Gastrocnemius medialis (tissue), 4 donors: ENCODE measurements at regions not wholly inside any gene's neighbourhood (a gene's known extent, or its start where the extent isn't known, plus 50 kb on each side); places are given as distances from the start of the nearest gene placed in this dataset.

Experiments used
- ATAC-seq, 2 donors: fragments of 150-250 bp; one replicate each; pipeline ENCODE4 v1.9.1; 2016
- DNase-seq, 2 donors: peaks; one replicate each; pipeline ENCODE4 v3.0.0-alpha.2; 2019
- H3K27ac ChIP-seq, 4 donors: fragments of 200-600 bp; sonication (generic); 1 replicate in 1 of 4; 2 replicates in 3 of 4; pipeline ENCODE4 v1.5.1; 2016 to 2018; ENCODE audit warnings: mild to moderate bottlenecking in 2 of 4, moderate library complexity in 1 of 4
- H3K27me3 ChIP-seq, 3 donors: fragments of 200-600 bp; sonication (generic) in 2 of 3; 1 replicate in 1 of 3; 2 replicates in 2 of 3; pipeline versions ENCODE4 v1.5.1 to v1.6.0; 2016 to 2019; ENCODE audit warnings: mild to moderate bottlenecking in 1 of 3, moderate library complexity in 1 of 3
- H3K36me3 ChIP-seq, 2 donors: fragments of 200-600 bp; sonication (generic) in 1 of 2; one replicate each; pipeline ENCODE4 v1.5.1; 2017 to 2018
- H3K4me1 ChIP-seq, 2 donors: fragments of 200-600 bp; sonication (generic) in 1 of 2; one replicate each; pipeline ENCODE4 v1.5.1; 2016 to 2017; ENCODE audit warnings: mild to moderate bottlenecking in 2 of 2
- H3K4me3 ChIP-seq, 4 donors: fragments of 200-600 bp; sonication (generic) in 3 of 4; 1 replicate in 1 of 4; 2 replicates in 3 of 4; pipeline ENCODE4 v1.5.1; 2016 to 2019; ENCODE audit warnings: mild to moderate bottlenecking in 2 of 4
- H3K9me3 ChIP-seq, 3 donors: fragments of 200-600 bp; sonication (generic) in 2 of 3; 1 replicate in 1 of 3; 2 replicates in 2 of 3; pipeline ENCODE4 v1.5.1; 2016 to 2019
- POLR2A ChIP-seq, 2 donors: fragments of 450-650 bp; IDR thresholded peaks; one replicate each; pipeline ENCODE4 v1.6.1; 2017; ENCODE audit warnings: antibody characterized with exemption in 2 of 2, mild to moderate bottlenecking in 2 of 2, moderate library complexity in 2 of 2
- in situ Hi-C, 4 donors: fragments of 200-750 bp; cut with MboI; loops; one replicate each; pipeline versions ENCODE4 v1.15.0 to v1.8.0; 2017; ENCODE audit warnings: low sequenced_read_pairs in 4 of 4
- intact Hi-C: fragments of 100-400 bp; cut with DNase I; formaldehyde crosslinking; loops from one replicate; pipeline ENCODE4 v1.15.1; 2023; ENCODE audit warnings: low total_unique reads
- TF ChIP-seq, protein P1 (sequence below), 5 experiments: fragments of 450-650 bp in 3 of 5; fragments of 200-600 bp in 2 of 5; sonication (generic) in 2 of 5; IDR thresholded peaks in 4 of 5; conservative IDR thresholded peaks in 1 of 5; 1 replicate in 4 of 5; 2 replicates in 1 of 5; pipeline ENCODE4 v1.5.1; 2016 to 2019; ENCODE audit warnings: antibody characterized with exemption in 5 of 5, mild to moderate bottlenecking in 3 of 5, moderate library complexity in 3 of 5

DNA sequence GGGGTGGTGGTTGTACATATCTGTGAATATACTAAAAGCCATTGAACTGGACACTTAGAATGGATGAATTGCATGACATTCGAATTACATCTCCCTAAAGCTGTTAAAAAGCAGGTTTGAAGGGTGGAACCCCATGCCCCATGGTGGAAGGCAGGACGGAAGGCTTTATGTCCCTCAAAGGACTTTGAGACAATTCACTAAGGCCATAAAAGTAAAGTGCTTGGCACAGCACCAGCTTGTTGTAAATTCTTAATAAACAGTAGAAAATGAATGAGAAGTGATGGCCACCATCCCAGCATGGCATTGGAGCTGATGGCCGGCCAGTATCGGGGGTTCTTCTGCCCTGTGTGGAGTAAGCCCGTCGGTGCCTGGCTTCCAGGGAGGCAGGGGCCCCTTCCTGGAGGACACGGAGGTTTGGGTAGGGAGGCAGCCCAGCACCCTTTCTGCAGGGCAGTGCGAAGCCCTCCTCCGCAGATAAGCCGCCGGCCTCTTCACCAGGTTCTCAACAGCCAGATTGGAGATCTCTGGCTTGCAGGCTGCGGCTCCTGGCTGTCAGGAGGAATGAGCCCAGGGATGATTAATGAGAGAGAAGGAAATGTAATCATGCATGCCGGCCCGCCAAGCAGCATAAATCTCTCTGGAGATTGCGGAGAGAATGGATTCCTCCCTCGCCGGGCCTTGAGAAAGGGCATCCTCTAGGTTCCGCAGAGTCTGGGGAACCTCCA, 346.9 kb downstream of the FOXL1 start:
- Histone ChIP-seq H3K9me3 (no peaks in the 10 kb centered on the region), H3K4me3 (no peak overlapping the region), H3K36me3 (no peaks in the 10 kb centered on the region), H3K27me3 (peaks cover 32 to 54% (median 39%) of the 10 kb centered on the region in 3 donors), H3K27ac (no peak overlapping the region), H3K4me1 (peaks cover 0 to 8% of the 10 kb centered on the region in 2 donors)
- in situ Hi-C loops = no loop called here
- intact Hi-C loops = no loop called here
- TF ChIP-seq, protein P1, sequence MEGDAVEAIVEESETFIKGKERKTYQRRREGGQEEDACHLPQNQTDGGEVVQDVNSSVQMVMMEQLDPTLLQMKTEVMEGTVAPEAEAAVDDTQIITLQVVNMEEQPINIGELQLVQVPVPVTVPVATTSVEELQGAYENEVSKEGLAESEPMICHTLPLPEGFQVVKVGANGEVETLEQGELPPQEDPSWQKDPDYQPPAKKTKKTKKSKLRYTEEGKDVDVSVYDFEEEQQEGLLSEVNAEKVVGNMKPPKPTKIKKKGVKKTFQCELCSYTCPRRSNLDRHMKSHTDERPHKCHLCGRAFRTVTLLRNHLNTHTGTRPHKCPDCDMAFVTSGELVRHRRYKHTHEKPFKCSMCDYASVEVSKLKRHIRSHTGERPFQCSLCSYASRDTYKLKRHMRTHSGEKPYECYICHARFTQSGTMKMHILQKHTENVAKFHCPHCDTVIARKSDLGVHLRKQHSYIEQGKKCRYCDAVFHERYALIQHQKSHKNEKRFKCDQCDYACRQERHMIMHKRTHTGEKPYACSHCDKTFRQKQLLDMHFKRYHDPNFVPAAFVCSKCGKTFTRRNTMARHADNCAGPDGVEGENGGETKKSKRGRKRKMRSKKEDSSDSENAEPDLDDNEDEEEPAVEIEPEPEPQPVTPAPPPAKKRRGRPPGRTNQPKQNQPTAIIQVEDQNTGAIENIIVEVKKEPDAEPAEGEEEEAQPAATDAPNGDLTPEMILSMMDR (IDR thresholded peaks at IDR 0.05 in 4 of 5, conservative IDR thresholded peaks at IDR 0.05 in 1 of 5) = no peak
- no peak for TF ChIP-seq POLR2A (IDR thresholded peaks at IDR 0.05)
- DNase-seq (no peak), ATAC-seq (peak in 1 of 2 donors; percentile 49)

DNA sequence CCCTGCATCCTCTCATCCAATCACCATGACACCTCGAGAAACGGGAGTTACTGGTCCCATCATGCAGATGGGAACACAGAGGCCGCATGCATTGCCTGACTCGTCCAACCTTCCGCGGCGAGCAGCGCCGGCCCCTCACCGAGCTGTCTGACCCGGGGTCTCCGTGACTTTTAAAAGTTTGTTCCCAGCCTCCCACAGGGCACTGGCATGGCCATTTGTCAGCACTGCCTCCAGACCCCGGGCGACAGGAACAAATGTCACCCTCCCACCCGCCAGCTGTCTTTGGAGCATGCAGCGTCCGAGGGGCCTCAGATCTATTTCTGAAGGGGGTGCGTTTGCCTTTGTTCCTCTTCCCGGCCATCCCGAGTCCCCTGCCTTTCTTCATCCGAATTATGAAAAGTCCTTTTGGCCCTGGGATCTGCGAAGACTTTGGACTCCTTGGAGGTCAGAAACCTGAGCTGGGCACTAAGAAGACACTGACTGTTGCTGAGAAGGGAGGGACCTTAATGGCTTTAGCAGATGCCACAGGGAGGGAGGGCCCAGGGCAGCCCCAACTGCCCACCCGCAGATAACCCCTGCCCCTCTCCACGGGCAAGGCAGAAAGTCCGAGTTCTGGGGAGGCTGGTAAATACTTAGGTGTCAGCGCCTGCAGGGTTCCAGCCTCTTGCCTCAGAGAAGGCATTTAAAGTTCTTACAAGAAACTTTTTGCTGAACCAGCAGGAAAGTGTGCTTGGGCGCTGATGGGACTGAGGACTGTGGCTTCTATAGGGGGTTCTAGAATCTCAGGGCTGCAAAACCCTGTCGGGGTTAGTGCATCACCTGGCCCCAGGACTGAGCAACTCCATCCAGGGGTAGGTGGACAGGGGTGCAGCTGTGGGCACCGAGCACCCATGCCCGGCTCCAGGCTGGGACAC, 348.1 kb downstream of the FOXL1 start:
- H3K36me3 ChIP-seq = no peaks in the 10 kb centered on the region

DNA sequence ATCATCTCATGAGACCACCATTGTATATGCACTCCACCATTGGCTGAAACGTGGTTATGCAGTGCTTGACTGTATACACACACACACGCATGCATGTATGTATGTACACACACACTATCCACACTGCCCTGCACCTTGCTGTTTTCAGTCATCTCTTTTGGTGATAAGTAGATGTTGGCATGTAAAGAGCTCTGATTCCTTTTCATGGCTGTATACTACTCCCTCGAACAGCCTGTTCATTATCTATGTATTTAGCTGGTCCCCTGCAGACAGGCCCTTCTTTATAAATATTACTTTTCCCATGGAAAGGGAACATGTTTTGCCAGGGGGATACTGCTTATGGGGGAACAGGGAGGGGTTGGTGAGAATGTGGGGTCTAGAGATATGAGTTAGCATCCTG, 349.4 kb downstream of the FOXL1 start:
- H3K4me1 ChIP-seq = peaks cover 6 to 8% of the 10 kb centered on the region in 2 donors
- TF ChIP-seq, protein P1 (IDR thresholded peaks at IDR 0.05 in 4 of 5, conservative IDR thresholded peaks at IDR 0.05 in 1 of 5) = no peak
- no peak for TF ChIP-seq POLR2A (IDR thresholded peaks at IDR 0.05)
- in situ Hi-C loops = no loop called here
- no peak overlapping the region for H3K4me3 ChIP-seq
- intact Hi-C loops = no loop called here
- ATAC-seq (no peak), DNase-seq (no peak)
- no peak overlapping the region for H3K27ac ChIP-seq
- H3K27me3 ChIP-seq = peaks cover 42 to 60% (median 57%) of the 10 kb centered on the region in 3 donors
- H3K36me3 ChIP-seq = no peaks in the 10 kb centered on the region
- no peaks in the 10 kb centered on the region for H3K9me3 ChIP-seq

More for the DNA sequence above, 348.1 kb downstream of the FOXL1 start:
- Histone ChIP-seq H3K27me3 (peaks cover 36 to 53% (median 48%) of the 10 kb centered on the region in 3 donors), H3K9me3 (no peaks in the 10 kb centered on the region), H3K4me1 (peaks cover 4 to 8% of the 10 kb centered on the region in 2 donors), H3K4me3 (no peak overlapping the region), H3K27ac (no peak overlapping the region)
- in situ Hi-C loops (no loop called here), intact Hi-C loops (no loop called here)
- DNase-seq (no peak), ATAC-seq (no peak)
- TF ChIP-seq, protein P1 (IDR thresholded peaks at IDR 0.05 in 4 of 5, conservative IDR thresholded peaks at IDR 0.05 in 1 of 5) = no peak
- no peak for TF ChIP-seq POLR2A (IDR thresholded peaks at IDR 0.05)

DNA sequence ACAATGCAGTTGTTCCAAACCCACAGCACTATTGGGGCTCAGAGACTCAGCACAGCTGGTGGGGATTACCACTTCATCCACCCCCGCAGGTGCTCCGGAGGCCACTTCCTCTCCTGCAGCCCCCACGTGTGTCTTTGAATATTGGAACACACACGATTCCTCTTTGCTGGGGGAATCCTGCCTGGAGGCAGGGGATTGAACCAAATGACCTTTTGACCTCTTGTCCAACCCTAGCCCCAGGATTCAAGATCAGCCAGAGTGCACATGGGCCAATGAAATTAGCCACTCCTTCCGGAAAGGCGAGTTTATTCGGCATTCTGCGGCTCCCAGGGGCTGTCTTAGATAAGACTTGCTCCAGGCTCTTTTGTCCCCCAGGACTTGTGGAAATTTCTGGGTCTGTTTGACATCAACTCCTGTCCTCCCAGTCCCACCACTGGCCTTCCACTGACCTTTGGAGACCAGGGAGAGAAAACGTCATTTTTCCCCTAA, 350.2 kb downstream of the FOXL1 start:
- intact Hi-C loops (no loop called here), in situ Hi-C loops (no loop called here)
- Histone ChIP-seq H3K4me1 (peaks cover 6 to 8% of the 10 kb centered on the region in 2 donors), H3K36me3 (no peaks in the 10 kb centered on the region), H3K27me3 (peaks cover 42 to 65% (median 53%) of the 10 kb centered on the region in 3 donors), H3K9me3 (no peaks in the 10 kb centered on the region), H3K4me3 (no peak overlapping the region), H3K27ac (no peak overlapping the region)
- DNase-seq (no peak), ATAC-seq (no peak)
- TF ChIP-seq, protein P1 (IDR thresholded peaks at IDR 0.05 in 4 of 5, conservative IDR thresholded peaks at IDR 0.05 in 1 of 5) = no peak
- no peak for TF ChIP-seq POLR2A (IDR thresholded peaks at IDR 0.05)
